ENCODE measurements at regions not wholly inside any gene's neighbourhood (a gene's known extent, or its start where the extent isn't known, plus 50 kb on each side); places are given as distances from the start of the nearest gene placed in this dataset.

GRCh38 chr13:22194106-22194805 lies 523.4 kb downstream of the FGF9 start:
- Histone ChIP-seq H2AFZ (ENCODE audit: low read depth, low read length) (no peak overlapping the region), H3K79me2 (ENCODE audit: insufficient read depth, low read length) (no peaks in the 10 kb centered on the region), H3K4me2 (ENCODE audit: low read length) (no peak overlapping the region), H3K27me3 (ENCODE audit: insufficient read depth, low read length) (no peaks in the 10 kb centered on the region), H3K9ac (ENCODE audit: low read length) (no peak overlapping the region), H3K36me3 (ENCODE audit: insufficient read depth, low read length) (no peaks in the 10 kb centered on the region), H3K9me3 (ENCODE audit: insufficient read depth, low read depth, low read length) (peaks cover 5% of the 10 kb centered on the region), H4K20me1 (ENCODE audit: insufficient read depth, low read length) (no peaks in the 10 kb centered on the region), H3K27ac (ENCODE audit: low read depth, low read length) (no peak overlapping the region), H3K4me3 (ENCODE audit: insufficient read depth, low read depth, low read length) (no peak overlapping the region), H3K4me1 (ENCODE audit: insufficient read depth, low read length) (no peaks in the 10 kb centered on the region)
- Mint-ChIP-seq H3K27me3 (ENCODE audit: low read depth, unreplicated experiment) (no peaks in the 10 kb centered on the region), H3K36me3 (ENCODE audit: low read depth, unreplicated experiment) (no peaks in the 10 kb centered on the region), H3K27ac (ENCODE audit: unreplicated experiment) (no peak overlapping the region), H3K4me1 (ENCODE audit: low read depth, unreplicated experiment) (no peaks in the 10 kb centered on the region), H3K4me3 (ENCODE audit: unreplicated experiment) (no peak overlapping the region), H3K9me3 (ENCODE audit: unreplicated experiment) (no peaks in the 10 kb centered on the region)
- FAIRE-seq, result no peak
- TF ChIP-seq CTCF (IDR thresholded peaks at IDR 0.05; ENCODE audit: insufficient read depth, low read depth, low read length), result no peak
- TF ChIP-seq EZH2 (IDR thresholded peaks at IDR 0.05; ENCODE audit: insufficient read depth, low read length), result no peak
- DNase-seq (ENCODE audit: low read depth), result no peak

GRCh38 chr13:22195726-22196125 lies 524.9 kb downstream of the FGF9 start:
- Histone ChIP-seq H4K20me1 (ENCODE audit: insufficient read depth, low read length) (no peaks in the 10 kb centered on the region), H3K27me3 (ENCODE audit: insufficient read depth, low read length) (no peaks in the 10 kb centered on the region), H3K79me2 (ENCODE audit: insufficient read depth, low read length) (no peaks in the 10 kb centered on the region), H3K4me2 (ENCODE audit: low read length) (no peak overlapping the region), H3K27ac (ENCODE audit: low read depth, low read length) (no peak overlapping the region), H3K4me3 (ENCODE audit: insufficient read depth, low read depth, low read length) (no peak overlapping the region), H3K4me1 (ENCODE audit: insufficient read depth, low read length) (no peaks in the 10 kb centered on the region), H2AFZ (ENCODE audit: low read depth, low read length) (no peak overlapping the region), H3K36me3 (ENCODE audit: insufficient read depth, low read length) (no peaks in the 10 kb centered on the region), H3K9ac (ENCODE audit: low read length) (no peak overlapping the region), H3K9me3 (ENCODE audit: insufficient read depth, low read depth, low read length) (peaks cover 5% of the 10 kb centered on the region)
- no peaks in the 10 kb centered on the region for H3K27me3 Mint-ChIP-seq (ENCODE audit: low read depth, unreplicated experiment)
- no peak overlapping the region for H3K4me3 Mint-ChIP-seq (ENCODE audit: unreplicated experiment)
- TF ChIP-seq CTCF (IDR thresholded peaks at IDR 0.05; ENCODE audit: insufficient read depth, low read depth, low read length) (no peak), EZH2 (IDR thresholded peaks at IDR 0.05; ENCODE audit: insufficient read depth, low read length) (no peak)
- no peak overlapping the region for H3K27ac Mint-ChIP-seq (ENCODE audit: unreplicated experiment)
- DNase-seq (ENCODE audit: low read depth) (no peak), FAIRE-seq (no peak)
- H3K4me1 Mint-ChIP-seq (ENCODE audit: low read depth, unreplicated experiment), result no peaks in the 10 kb centered on the region
- no peaks in the 10 kb centered on the region for H3K9me3 Mint-ChIP-seq (ENCODE audit: unreplicated experiment)
- no peaks in the 10 kb centered on the region for H3K36me3 Mint-ChIP-seq (ENCODE audit: low read depth, unreplicated experiment)

GRCh38 chr13:22196777-22197176 lies 525.9 kb downstream of the FGF9 start:
- H3K27ac Mint-ChIP-seq (ENCODE audit: unreplicated experiment), result no peak overlapping the region
- H3K4me2 ChIP-seq (ENCODE audit: low read length), result no peak overlapping the region
- no peaks in the 10 kb centered on the region for H3K9me3 Mint-ChIP-seq (ENCODE audit: unreplicated experiment)
- H3K4me3 ChIP-seq (ENCODE audit: insufficient read depth, low read depth, low read length), result no peak overlapping the region
- no peaks in the 10 kb centered on the region for H3K27me3 Mint-ChIP-seq (ENCODE audit: low read depth, unreplicated experiment)
- no peak overlapping the region for H3K9ac ChIP-seq (ENCODE audit: low read length)
- no peak overlapping the region for H3K27ac ChIP-seq (ENCODE audit: low read depth, low read length)
- no peak overlapping the region for H2AFZ ChIP-seq (ENCODE audit: low read depth, low read length)
- H3K9me3 ChIP-seq (ENCODE audit: insufficient read depth, low read depth, low read length), result peaks cover 5% of the 10 kb centered on the region
- no peaks in the 10 kb centered on the region for H4K20me1 ChIP-seq (ENCODE audit: insufficient read depth, low read length)
- H3K4me1 Mint-ChIP-seq (ENCODE audit: low read depth, unreplicated experiment), result no peaks in the 10 kb centered on the region
- no peaks in the 10 kb centered on the region for H3K4me1 ChIP-seq (ENCODE audit: insufficient read depth, low read length)
- H3K27me3 ChIP-seq (ENCODE audit: insufficient read depth, low read length), result no peaks in the 10 kb centered on the region
- no peaks in the 10 kb centered on the region for H3K36me3 ChIP-seq (ENCODE audit: insufficient read depth, low read length)
- H3K79me2 ChIP-seq (ENCODE audit: insufficient read depth, low read length), result no peaks in the 10 kb centered on the region
- H3K4me3 Mint-ChIP-seq (ENCODE audit: unreplicated experiment), result no peak overlapping the region
- H3K36me3 Mint-ChIP-seq (ENCODE audit: low read depth, unreplicated experiment), result no peaks in the 10 kb centered on the region
- no peak for FAIRE-seq
- TF ChIP-seq EZH2 (IDR thresholded peaks at IDR 0.05; ENCODE audit: insufficient read depth, low read length) (no peak), CTCF (IDR thresholded peaks at IDR 0.05; ENCODE audit: insufficient read depth, low read depth, low read length) (no peak)
- no peak for DNase-seq (ENCODE audit: low read depth)
